ENCODE measurements at regions not wholly inside any gene's neighbourhood (a gene's known extent, or its start where the extent isn't known, plus 50 kb on each side); places are given as distances from the start of the nearest gene placed in this dataset.

DNA sequence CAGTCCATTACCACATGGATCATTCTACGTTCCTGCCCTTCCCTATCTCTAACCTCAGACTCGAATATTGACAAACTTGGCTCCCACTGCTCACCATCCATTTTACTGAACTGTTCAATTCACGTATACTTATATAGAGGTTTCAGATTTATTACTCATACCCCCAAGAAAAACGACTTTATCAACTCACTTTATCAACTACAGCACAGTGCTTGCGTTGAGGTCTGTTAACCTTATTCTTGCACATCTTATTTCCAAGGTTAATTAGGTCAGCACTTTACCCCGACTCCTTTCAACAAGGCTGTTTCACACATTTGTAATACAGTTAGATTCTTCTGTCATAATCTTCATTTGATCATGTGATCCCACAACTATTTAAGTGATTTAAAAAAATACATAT lies 162.3 kb upstream of the AHR start:
- H3K4me2 ChIP-seq (ENCODE audit: control insufficient read depth, insufficient read depth), result no peak overlapping the region
- CTCF ChIA-PET, result interaction anchor here (1.1 kb wide), 1 partner anchor 153 kb away, joined by 3 read pairs; no protein-coding TSS in a partner anchor
- no peaks in the 10 kb centered on the region for H3K79me2 ChIP-seq (ENCODE audit: control insufficient read depth, insufficient read depth, low read length)
- POLR2A ChIA-PET, result interaction anchor here (0.6 kb wide), 1 partner anchor 9 kb away, joined by 3 read pairs; no protein-coding TSS in a partner anchor
- H3K4me1 ChIP-seq (ENCODE audit: control insufficient read depth, insufficient read depth, low read length), result peaks cover 16% of the 10 kb centered on the region
- BruUV-seq (replicated peaks), result no TSS peak
- intact Hi-C loops (cut with micrococcal nuclease; ENCODE audit: unreplicated experiment) (no loop called here), in situ Hi-C loops (cut with MboI) (no loop called here)
- FAIRE-seq (no peak), DNase-seq (ENCODE audit: low read depth, low spot score) (no peak), ATAC-seq (no peak)
- no peaks in the 10 kb centered on the region for H3K27me3 ChIP-seq (replicated peaks in 1 of 2; ENCODE audit: control insufficient read depth in 2 of 2, insufficient read depth in 2 of 2, low read length in 1 of 2)
- no peaks in the 10 kb centered on the region for H3K36me3 ChIP-seq (ENCODE audit: control insufficient read depth in 2 of 2, insufficient read depth in 2 of 2, low read length in 1 of 2)
- H2AFZ ChIP-seq (ENCODE audit: control insufficient read depth, low read depth, low read length), result no peak overlapping the region
- H3K9ac ChIP-seq (ENCODE audit: control insufficient read depth, insufficient read depth, low read length), result no peak overlapping the region
- WGBS (ENCODE audit: insufficient coverage, insufficient replicate concordance, low lambda C conversion rate, missing lambda C conversion rate), result 85% methylated on average over 6 of the region's 6 CpGs
- H4K20me1 ChIP-seq (ENCODE audit: control insufficient read depth, insufficient read depth), result no peaks in the 10 kb centered on the region
- no peaks in the 10 kb centered on the region for H3K9me3 ChIP-seq (replicated peaks; ENCODE audit: control insufficient read depth, insufficient read depth, low read length)
- SMC1A ChIA-PET (ENCODE audit: uncharacterized antibody, unreplicated experiment), result interaction anchor here (1.3 kb wide), 1 partner anchor 23 kb away, joined by 3 read pairs; no protein-coding TSS in a partner anchor
- no peak overlapping the region for H3K27ac ChIP-seq (ENCODE audit: control insufficient read depth, insufficient read depth)
- RAD21 ChIA-PET (ENCODE audit: unreplicated experiment), result no interaction called here
- H3K4me3 ChIP-seq, result no peak overlapping the region
- TF ChIP-seq SRF (IDR thresholded peaks at IDR 0.05; ENCODE audit: low read depth in 2 of 2, low read length in 2 of 2) (no peak), RB1 (IDR thresholded peaks at IDR 0.05; ENCODE audit: borderline replicate concordance) (no peak), POU2F2 (IDR thresholded peaks at IDR 0.05; ENCODE audit: borderline replicate concordance, low read depth, low read length) (no peak), JUNB (IDR thresholded peaks at IDR 0.05) (no peak), WRNIP1 (IDR thresholded peaks at IDR 0.05; ENCODE audit: borderline replicate concordance, low read depth, low read length) (no peak), NR2F1 (conservative IDR thresholded peaks at IDR 0.05) (no peak), ZNF384 (IDR thresholded peaks at IDR 0.05; ENCODE audit: borderline replicate concordance, low read depth, low read length) (no peak), SMAD1 (IDR thresholded peaks at IDR 0.05; ENCODE audit: low read depth, partially characterized antibody) (no peak), ASH2L (IDR thresholded peaks at IDR 0.05; ENCODE audit: borderline replicate concordance, low read depth) (no peak), ZNF622 (IDR thresholded peaks at IDR 0.05) (no peak), MYC (IDR thresholded peaks at IDR 0.05; ENCODE audit: insufficient read depth, insufficient read length, insufficient replicate concordance, low read length, severe bottlenecking) (no peak), HDAC2 (IDR thresholded peaks at IDR 0.05) (no peak), YY1 (IDR thresholded peaks at IDR 0.05; ENCODE audit: low read depth, low read length) (no peak), CHD1 (IDR thresholded peaks at IDR 0.05; ENCODE audit: low read depth, low read length) (no peak)
- TF ChIP-seq, protein P1, sequence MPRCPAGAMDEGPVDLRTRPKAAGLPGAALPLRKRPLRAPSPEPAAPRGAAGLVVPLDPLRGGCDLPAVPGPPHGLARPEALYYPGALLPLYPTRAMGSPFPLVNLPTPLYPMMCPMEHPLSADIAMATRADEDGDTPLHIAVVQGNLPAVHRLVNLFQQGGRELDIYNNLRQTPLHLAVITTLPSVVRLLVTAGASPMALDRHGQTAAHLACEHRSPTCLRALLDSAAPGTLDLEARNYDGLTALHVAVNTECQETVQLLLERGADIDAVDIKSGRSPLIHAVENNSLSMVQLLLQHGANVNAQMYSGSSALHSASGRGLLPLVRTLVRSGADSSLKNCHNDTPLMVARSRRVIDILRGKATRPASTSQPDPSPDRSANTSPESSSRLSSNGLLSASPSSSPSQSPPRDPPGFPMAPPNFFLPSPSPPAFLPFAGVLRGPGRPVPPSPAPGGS (IDR thresholded peaks at IDR 0.05; ENCODE audit: borderline replicate concordance, insufficient read depth, low read depth, low read length, poor library complexity, severe bottlenecking), result no peak
- TF ChIP-seq, protein P2, sequence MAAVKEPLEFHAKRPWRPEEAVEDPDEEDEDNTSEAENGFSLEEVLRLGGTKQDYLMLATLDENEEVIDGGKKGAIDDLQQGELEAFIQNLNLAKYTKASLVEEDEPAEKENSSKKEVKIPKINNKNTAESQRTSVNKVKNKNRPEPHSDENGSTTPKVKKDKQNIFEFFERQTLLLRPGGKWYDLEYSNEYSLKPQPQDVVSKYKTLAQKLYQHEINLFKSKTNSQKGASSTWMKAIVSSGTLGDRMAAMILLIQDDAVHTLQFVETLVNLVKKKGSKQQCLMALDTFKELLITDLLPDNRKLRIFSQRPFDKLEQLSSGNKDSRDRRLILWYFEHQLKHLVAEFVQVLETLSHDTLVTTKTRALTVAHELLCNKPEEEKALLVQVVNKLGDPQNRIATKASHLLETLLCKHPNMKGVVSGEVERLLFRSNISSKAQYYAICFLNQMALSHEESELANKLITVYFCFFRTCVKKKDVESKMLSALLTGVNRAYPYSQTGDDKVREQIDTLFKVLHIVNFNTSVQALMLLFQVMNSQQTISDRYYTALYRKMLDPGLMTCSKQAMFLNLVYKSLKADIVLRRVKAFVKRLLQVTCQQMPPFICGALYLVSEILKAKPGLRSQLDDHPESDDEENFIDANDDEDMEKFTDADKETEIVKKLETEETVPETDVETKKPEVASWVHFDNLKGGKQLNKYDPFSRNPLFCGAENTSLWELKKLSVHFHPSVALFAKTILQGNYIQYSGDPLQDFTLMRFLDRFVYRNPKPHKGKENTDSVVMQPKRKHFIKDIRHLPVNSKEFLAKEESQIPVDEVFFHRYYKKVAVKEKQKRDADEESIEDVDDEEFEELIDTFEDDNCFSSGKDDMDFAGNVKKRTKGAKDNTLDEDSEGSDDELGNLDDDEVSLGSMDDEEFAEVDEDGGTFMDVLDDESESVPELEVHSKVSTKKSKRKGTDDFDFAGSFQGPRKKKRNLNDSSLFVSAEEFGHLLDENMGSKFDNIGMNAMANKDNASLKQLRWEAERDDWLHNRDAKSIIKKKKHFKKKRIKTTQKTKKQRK (IDR thresholded peaks at IDR 0.05; ENCODE audit: low read depth, low read length), result no peak
- TF ChIP-seq, protein P3, sequence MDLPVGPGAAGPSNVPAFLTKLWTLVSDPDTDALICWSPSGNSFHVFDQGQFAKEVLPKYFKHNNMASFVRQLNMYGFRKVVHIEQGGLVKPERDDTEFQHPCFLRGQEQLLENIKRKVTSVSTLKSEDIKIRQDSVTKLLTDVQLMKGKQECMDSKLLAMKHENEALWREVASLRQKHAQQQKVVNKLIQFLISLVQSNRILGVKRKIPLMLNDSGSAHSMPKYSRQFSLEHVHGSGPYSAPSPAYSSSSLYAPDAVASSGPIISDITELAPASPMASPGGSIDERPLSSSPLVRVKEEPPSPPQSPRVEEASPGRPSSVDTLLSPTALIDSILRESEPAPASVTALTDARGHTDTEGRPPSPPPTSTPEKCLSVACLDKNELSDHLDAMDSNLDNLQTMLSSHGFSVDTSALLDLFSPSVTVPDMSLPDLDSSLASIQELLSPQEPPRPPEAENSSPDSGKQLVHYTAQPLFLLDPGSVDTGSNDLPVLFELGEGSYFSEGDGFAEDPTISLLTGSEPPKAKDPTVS (IDR thresholded peaks at IDR 0.05; ENCODE audit: low read depth, low read length), result no peak
